Heart right ventricle (tissue), 16 donors: ENCODE measurements at regions not wholly inside any gene's neighbourhood (a gene's known extent, or its start where the extent isn't known, plus 50 kb on each side); places are given as distances from the start of the nearest gene placed in this dataset.
A peak's percentile ranks its signal among the peaks of the same experiment; 100 is the strongest.

ENCODE experiments used
- ATAC-seq, 8 donors: fragments of 200-7000 bp; cut with Tn5 transposase; one replicate each; pipeline ENCODE4 v1.9.1; 2020; ENCODE audit warnings: mild to moderate bottlenecking in 8 of 8, moderate library complexity in 8 of 8, moderate number of reproducible peaks in 1 of 8
- DNase-seq, 2 donors: peaks; one replicate each; pipeline ENCODE4 v3.0.0-alpha.2; 2020
- H3K27ac ChIP-seq, 10 donors: fragments of 200-600 bp; sonication (generic) in 2 of 10; one replicate each; pipeline versions ENCODE4 v1.5.0 to v1.8.0; 2020 to 2022; ENCODE audit warnings: mild to moderate bottlenecking in 3 of 10
- H3K27me3 ChIP-seq, 7 donors: fragments of 200-600 bp; one replicate each; pipeline ENCODE4 v1.8.0; 2021 to 2022; ENCODE audit warnings: mild to moderate bottlenecking in 2 of 7
- H3K36me3 ChIP-seq, 9 donors: fragments of 200-600 bp; sonication (generic) in 1 of 9; one replicate each; pipeline versions ENCODE4 v1.5.0 to v1.8.0; 2020 to 2022; ENCODE audit warnings: mild to moderate bottlenecking in 2 of 9
- H3K4me1 ChIP-seq, 9 donors: fragments of 200-600 bp; sonication (generic) in 1 of 9; one replicate each; pipeline versions ENCODE4 v1.5.0 to v1.8.0; 2020 to 2022; ENCODE audit warnings: mild to moderate bottlenecking in 4 of 9
- H3K4me3 ChIP-seq, 10 donors: fragments of 200-600 bp; sonication (generic) in 2 of 10; one replicate each; pipeline versions ENCODE4 v1.5.0 to v1.8.0; 2020 to 2022; ENCODE audit warnings: mild to moderate bottlenecking in 7 of 10, moderate library complexity in 2 of 10
- H3K9me3 ChIP-seq, 11 donors: fragments of 200-600 bp in 10 of 11; sonication (generic) in 2 of 11; one replicate each; pipeline versions ENCODE4 v1.5.0 to v1.8.0; 2013 to 2022; ENCODE audit warnings: mild to moderate bottlenecking in 2 of 11, control low read depth in 1 of 11, moderate library complexity in 1 of 11
- CTCF ChIP-seq, 9 donors: fragments of 200-600 bp; sonication (generic) in 2 of 9; IDR thresholded peaks; one replicate each; pipeline versions ENCODE4 v1.5.0 to v1.8.0; 2021 to 2022; ENCODE audit warnings: antibody characterized with exemption in 9 of 9, mild to moderate bottlenecking in 5 of 9, moderate library complexity in 1 of 9
- WGBS, 2 donors: extraction: QIAGEN DNeasy Blood & Tissue Kit; methylation state at CpG; one replicate each; pipeline ENCODE4 v1.1.7; 2013; ENCODE audit warnings: inconsistent platforms in 1 of 2; 5-methylcytosine and 5-hydroxymethylcytosine counted together
- intact Hi-C, 10 donors: fragments of 100-400 bp; cut with DNase I; formaldehyde crosslinking; loops; one replicate each; pipeline versions ENCODE4 v1.11.1 to v1.14.2; 2022
- donor health status: Arrhythmogenic right ventricular cardiomyopathy.
- donor health status: ischemic (EF 13 %, LVEDD 7.1; RV severe dilation, severe dysfunction).
- donor health status: healthy with polysubstance abuse.
- donor health status: DM: no; HTN: yes; CAD: no.
- donor health status: DM: no; HTN: no; CAD: no.
- donor health status: ischemic (EF 25% LVEDD 6.9; RV normal size, moderate dysfunction).
- donor health status: ischemic (EF 25% LVEDD 5.7; RV mildly dilated, moderate dysfunction).
- donor health status: healthy.
- donor health status: DM: yes; HTN: yes; CAD: no.
- donor health status: Ischemic cardiomyopathy.
- donor health status: ischemic (EF 35%, LVEDD 5.7; RV mildly dilated, moderate dysfunction).
- donor health status: nonischemic (EF 11% LVEDD 7.7; RV severe dilation, severe dysfunction).
- donor health status: DM: yes; HTN: yes; CAD: no.
- donor health status: PGD.
- donor health status: ischemic (EF 29% LVEDD 5.4; RV normal size, mild dysfunction).
- donor health status: nonischemic (EF 23%, LVEDD 6.1; RV moderate dilation, normal function).

- H3K9me3 ChIP-seq, result no peaks in the 10 kb centered on the region
- TF ChIP-seq CTCF (IDR thresholded peaks at IDR 0.05), result no peak
- intact Hi-C loops, result no loop called here
- H3K4me3 ChIP-seq, result no peak overlapping the region
- peaks cover 0 to 37% (median 15%) of the 10 kb centered on the region in 9 donors for H3K4me1 ChIP-seq
- H3K36me3 ChIP-seq, result no peaks in the 10 kb centered on the region
- WGBS, 2 donors, result 90 to 96% methylated on average over 4 of the region's 4 CpGs
- DNase-seq, result no peak
- H3K27me3 ChIP-seq, result no peaks in the 10 kb centered on the region
- ATAC-seq, result no peak
- H3K27ac ChIP-seq, result no peak overlapping the region
Observed at GRCh38 chr20:50325215-50325614, 134.6 kb downstream of the CEBPB start.

- Histone ChIP-seq H3K4me3 (no peak overlapping the region), H3K27me3 (no peaks in the 10 kb centered on the region), H3K36me3 (no peaks in the 10 kb centered on the region), H3K27ac (no peak overlapping the region), H3K9me3 (no peaks in the 10 kb centered on the region), H3K4me1 (peaks cover 0 to 37% (median 15%) of the 10 kb centered on the region in 9 donors)
- TF ChIP-seq CTCF (IDR thresholded peaks at IDR 0.05), result no peak
- ATAC-seq, result no peak
- 38 to 47% methylated on average over 3 of the region's 3 CpGs for WGBS, 2 donors
- intact Hi-C loops, result no loop called here
- no peak for DNase-seq
Observed at GRCh38 chr20:50325651-50326050, 135.0 kb downstream of the CEBPB start.

- no peak for DNase-seq
- 73 to 77% methylated on average over 2 of the region's 2 CpGs for WGBS, 2 donors
- H3K36me3 ChIP-seq, result no peaks in the 10 kb centered on the region
Observed at GRCh38 chr20:50327666-50328065, 137.0 kb downstream of the CEBPB start.

GRCh38 chr20:50328222-50328979, 137.8 kb downstream of the CEBPB start:
- 79 to 87% methylated on average over 6 of the region's 6 CpGs for WGBS, 2 donors
- intact Hi-C loops, result no loop called here
- ATAC-seq, result peak in 1 of 8 donors; percentile 26
- H3K9me3 ChIP-seq, result no peaks in the 10 kb centered on the region
- no peak overlapping the region for H3K27ac ChIP-seq
- DNase-seq, result no peak
- TF ChIP-seq CTCF (IDR thresholded peaks at IDR 0.05), result no peak
- H3K36me3 ChIP-seq, result no peaks in the 10 kb centered on the region
- H3K4me3 ChIP-seq, result no peak overlapping the region
- no peaks in the 10 kb centered on the region for H3K27me3 ChIP-seq
- peaks cover 0 to 45% (median 0%) of the 10 kb centered on the region in 9 donors for H3K4me1 ChIP-seq

More at GRCh38 chr20:50327666-50328065, 137.0 kb downstream of the CEBPB start:
- H3K4me1 ChIP-seq, result peaks cover 0 to 38% (median 0%) of the 10 kb centered on the region in 9 donors
- no peaks in the 10 kb centered on the region for H3K27me3 ChIP-seq
- H3K27ac ChIP-seq, result no peak overlapping the region
- intact Hi-C loops, result no loop called here
- H3K4me3 ChIP-seq, result no peak overlapping the region
- H3K9me3 ChIP-seq, result no peaks in the 10 kb centered on the region
- no peak for ATAC-seq
- no peak for TF ChIP-seq CTCF (IDR thresholded peaks at IDR 0.05)
